K562 (cell line): ENCODE measurements at regions not wholly inside any gene's neighbourhood (a gene's known extent, or its start where the extent isn't known, plus 50 kb on each side); places are given as distances from the start of the nearest gene placed in this dataset.

Experiments
- FUS ChIP-seq: fragments of 200-400 bp; formaldehyde crosslinking; optimal IDR thresholded peaks from 2 replicates; pipeline ENCODE3; 2017; ENCODE audit warnings: low read depth, low read length
- HDAC1 ChIP-seq, 2 experiments: fragments of 450-650 bp; IDR thresholded peaks; 2 replicates each; pipeline ENCODE4 v1.6.1; 2016 to 2017; ENCODE audit warnings: inconsistent platforms in 1 of 2, mild to moderate bottlenecking in 1 of 2, moderate library complexity in 1 of 2
- NR4A1 ChIP-seq, 2 experiments: fragments of 250-450 bp in 1 of 2; fragments of 450-650 bp in 1 of 2; sonication (Bioruptor Pico) in 1 of 2; IDR thresholded peaks; 2 replicates each; pipeline versions ENCODE4 v1.4.0 to v1.6.1; 2016 to 2020; ENCODE audit warnings: mild to moderate bottlenecking in 2 of 2, missing compliant biosample characterization in 1 of 2, missing genetic modification characterization in 1 of 2, moderate library complexity in 1 of 2
- POLR2B ChIP-seq: fragments of 450-650 bp; IDR thresholded peaks from 2 replicates; pipeline ENCODE4 v1.6.1; 2018; ENCODE audit warnings: low read depth; ENCODE audit not compliant: partially characterized antibody
- RBM17 ChIP-seq: fragments of 200-400 bp; formaldehyde crosslinking; IDR thresholded peaks from 2 replicates; pipeline ENCODE4 v1.6.1; 2017; ENCODE audit warnings: low read depth, mild to moderate bottlenecking, low read length, borderline replicate concordance
- TBL1XR1 ChIP-seq, 2 experiments: IDR thresholded peaks; 2 replicates each; pipeline ENCODE4 v1.6.1; 2012; ENCODE audit warnings: improper control_type of control experiment in 2 of 2, low read length in 2 of 2, mild to moderate bottlenecking in 1 of 2
- ZNF316 ChIP-seq: fragments of 450-650 bp; IDR thresholded peaks from 2 replicates; pipeline ENCODE4 v1.6.1; 2016
- TF ChIP-seq, protein P1 (sequence below): fragments of 250-450 bp; sonication (Bioruptor Pico); IDR thresholded peaks from 2 replicates; pipeline ENCODE4 v1.8.0; 2022; ENCODE audit warnings: moderate library complexity, mild to moderate bottlenecking, inconsistent platforms
- TF ChIP-seq, protein P2 (sequence below): sonication (generic); formaldehyde crosslinking; IDR thresholded peaks from 2 replicates; pipeline ENCODE4 v1.8.0; 2022; ENCODE audit warnings: mild to moderate bottlenecking, missing genetic modification reagents
- TF ChIP-seq, protein P3 (sequence below): IDR thresholded peaks from 3 replicates; pipeline ENCODE4 v1.6.1; 2011; ENCODE audit warnings: borderline replicate concordance, mild to moderate bottlenecking, moderate library complexity; ENCODE audit not compliant: insufficient read length; ENCODE audit errors: extremely low read depth

DNA sequence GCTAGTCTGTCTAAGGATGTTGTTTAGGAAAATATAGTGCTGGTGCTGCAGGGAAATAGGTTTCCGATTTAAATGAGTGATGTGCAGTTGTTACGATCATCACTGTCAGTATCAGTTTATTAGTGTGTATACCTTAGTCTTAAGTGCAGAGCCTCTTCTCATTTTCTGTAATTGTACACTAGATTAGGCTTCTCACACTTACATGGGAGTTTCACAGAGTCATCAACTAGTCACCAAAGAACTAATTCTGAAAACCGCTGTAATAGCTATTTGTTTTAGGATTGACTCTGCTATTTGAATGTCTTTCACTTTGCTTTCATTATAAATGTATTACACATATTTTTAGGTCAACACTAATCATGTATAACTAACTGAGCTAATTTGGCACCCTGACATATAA, 99.8 kb upstream of the ZEB2 start (continued):
- TF ChIP-seq RBM17 = no peak
- TF ChIP-seq NR4A1 (CRISPR knock-in tag; IDR thresholded peaks at IDR 0.05) = no peak
- TF ChIP-seq NR4A1 (tag; IDR thresholded peaks at IDR 0.05) = no peak
- TF ChIP-seq, protein P1, sequence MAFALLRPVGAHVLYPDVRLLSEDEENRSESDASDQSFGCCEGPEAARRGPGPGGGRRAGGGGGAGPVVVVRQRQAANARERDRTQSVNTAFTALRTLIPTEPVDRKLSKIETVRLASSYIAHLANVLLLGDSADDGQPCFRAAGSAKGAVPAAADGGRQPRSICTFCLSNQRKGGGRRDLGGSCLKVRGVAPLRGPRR (CRISPR knock-in tag) = no peak
- no peak for TF ChIP-seq TBL1XR1 (IDR thresholded peaks at IDR 0.05; ENCODE audit: low read length in 2 of 2)
- TF ChIP-seq FUS = no peak
- no peak for TF ChIP-seq ZNF316
- no peak for TF ChIP-seq POLR2B
- no peak for TF ChIP-seq HDAC1 (IDR thresholded peaks at IDR 0.05)
- TF ChIP-seq, protein P2, sequence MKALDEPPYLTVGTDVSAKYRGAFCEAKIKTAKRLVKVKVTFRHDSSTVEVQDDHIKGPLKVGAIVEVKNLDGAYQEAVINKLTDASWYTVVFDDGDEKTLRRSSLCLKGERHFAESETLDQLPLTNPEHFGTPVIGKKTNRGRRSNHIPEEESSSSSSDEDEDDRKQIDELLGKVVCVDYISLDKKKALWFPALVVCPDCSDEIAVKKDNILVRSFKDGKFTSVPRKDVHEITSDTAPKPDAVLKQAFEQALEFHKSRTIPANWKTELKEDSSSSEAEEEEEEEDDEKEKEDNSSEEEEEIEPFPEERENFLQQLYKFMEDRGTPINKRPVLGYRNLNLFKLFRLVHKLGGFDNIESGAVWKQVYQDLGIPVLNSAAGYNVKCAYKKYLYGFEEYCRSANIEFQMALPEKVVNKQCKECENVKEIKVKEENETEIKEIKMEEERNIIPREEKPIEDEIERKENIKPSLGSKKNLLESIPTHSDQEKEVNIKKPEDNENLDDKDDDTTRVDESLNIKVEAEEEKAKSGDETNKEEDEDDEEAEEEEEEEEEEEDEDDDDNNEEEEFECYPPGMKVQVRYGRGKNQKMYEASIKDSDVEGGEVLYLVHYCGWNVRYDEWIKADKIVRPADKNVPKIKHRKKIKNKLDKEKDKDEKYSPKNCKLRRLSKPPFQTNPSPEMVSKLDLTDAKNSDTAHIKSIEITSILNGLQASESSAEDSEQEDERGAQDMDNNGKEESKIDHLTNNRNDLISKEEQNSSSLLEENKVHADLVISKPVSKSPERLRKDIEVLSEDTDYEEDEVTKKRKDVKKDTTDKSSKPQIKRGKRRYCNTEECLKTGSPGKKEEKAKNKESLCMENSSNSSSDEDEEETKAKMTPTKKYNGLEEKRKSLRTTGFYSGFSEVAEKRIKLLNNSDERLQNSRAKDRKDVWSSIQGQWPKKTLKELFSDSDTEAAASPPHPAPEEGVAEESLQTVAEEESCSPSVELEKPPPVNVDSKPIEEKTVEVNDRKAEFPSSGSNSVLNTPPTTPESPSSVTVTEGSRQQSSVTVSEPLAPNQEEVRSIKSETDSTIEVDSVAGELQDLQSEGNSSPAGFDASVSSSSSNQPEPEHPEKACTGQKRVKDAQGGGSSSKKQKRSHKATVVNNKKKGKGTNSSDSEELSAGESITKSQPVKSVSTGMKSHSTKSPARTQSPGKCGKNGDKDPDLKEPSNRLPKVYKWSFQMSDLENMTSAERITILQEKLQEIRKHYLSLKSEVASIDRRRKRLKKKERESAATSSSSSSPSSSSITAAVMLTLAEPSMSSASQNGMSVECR (CRISPR knock-in tag) = no peak
- TF ChIP-seq, protein P3, sequence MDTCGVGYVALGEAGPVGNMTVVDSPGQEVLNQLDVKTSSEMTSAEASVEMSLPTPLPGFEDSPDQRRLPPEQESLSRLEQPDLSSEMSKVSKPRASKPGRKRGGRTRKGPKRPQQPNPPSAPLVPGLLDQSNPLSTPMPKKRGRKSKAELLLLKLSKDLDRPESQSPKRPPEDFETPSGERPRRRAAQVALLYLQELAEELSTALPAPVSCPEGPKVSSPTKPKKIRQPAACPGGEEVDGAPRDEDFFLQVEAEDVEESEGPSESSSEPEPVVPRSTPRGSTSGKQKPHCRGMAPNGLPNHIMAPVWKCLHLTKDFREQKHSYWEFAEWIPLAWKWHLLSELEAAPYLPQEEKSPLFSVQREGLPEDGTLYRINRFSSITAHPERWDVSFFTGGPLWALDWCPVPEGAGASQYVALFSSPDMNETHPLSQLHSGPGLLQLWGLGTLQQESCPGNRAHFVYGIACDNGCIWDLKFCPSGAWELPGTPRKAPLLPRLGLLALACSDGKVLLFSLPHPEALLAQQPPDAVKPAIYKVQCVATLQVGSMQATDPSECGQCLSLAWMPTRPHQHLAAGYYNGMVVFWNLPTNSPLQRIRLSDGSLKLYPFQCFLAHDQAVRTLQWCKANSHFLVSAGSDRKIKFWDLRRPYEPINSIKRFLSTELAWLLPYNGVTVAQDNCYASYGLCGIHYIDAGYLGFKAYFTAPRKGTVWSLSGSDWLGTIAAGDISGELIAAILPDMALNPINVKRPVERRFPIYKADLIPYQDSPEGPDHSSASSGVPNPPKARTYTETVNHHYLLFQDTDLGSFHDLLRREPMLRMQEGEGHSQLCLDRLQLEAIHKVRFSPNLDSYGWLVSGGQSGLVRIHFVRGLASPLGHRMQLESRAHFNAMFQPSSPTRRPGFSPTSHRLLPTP = no peak
